ENCODE measurements at regions not wholly inside any gene's neighbourhood (a gene's known extent, or its start where the extent isn't known, plus 50 kb on each side); places are given as distances from the start of the nearest gene placed in this dataset.

- no peak for TF ChIP-seq ARID5B (CRISPR knock-in tag; IDR thresholded peaks at IDR 0.05)
Measured at GRCh38 chr14:103250181-103250580, 83.9 kb upstream of the EIF5 start (continued).

DNA sequence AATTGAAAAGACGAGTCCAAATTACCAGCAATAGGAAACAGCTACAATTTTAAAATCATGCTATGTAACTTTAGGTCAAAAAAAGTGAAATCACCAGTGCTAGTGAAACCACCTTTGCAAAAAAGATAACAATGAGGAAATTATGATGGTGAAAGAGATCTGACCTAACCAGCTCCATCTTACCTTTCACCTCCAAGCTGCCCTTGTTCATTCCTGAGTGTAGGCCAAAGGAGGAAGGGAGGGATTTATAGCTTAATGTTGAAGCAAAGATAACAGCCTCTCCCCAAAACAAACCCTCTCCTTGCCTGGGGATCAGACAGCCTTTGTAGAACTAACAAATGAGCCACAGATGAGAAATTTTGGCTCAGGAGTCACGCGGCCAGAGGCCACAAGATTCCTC, 83.2 kb upstream of the EIF5 start:
- Histone ChIP-seq H4K20me1 (ENCODE audit: insufficient read depth, low read length) (no peaks in the 10 kb centered on the region), H3K4me2 (ENCODE audit: low read depth, low read length) (no peak overlapping the region), H3K36me3 (replicated peaks in 1 of 2; ENCODE audit: control insufficient read depth in 1 of 2, insufficient read depth in 2 of 2, low read length in 2 of 2) (no peaks in the 10 kb centered on the region), H3K79me2 (ENCODE audit: insufficient read depth, low read length) (no peaks in the 10 kb centered on the region), H2AFZ (ENCODE audit: low read length) (no peak overlapping the region), H3K9ac (ENCODE audit: insufficient read depth, low read depth, low read length) (no peak overlapping the region), H3K27me3 (ENCODE audit: control insufficient read depth in 1 of 2, insufficient read depth in 2 of 2, low read length in 2 of 2) (no peaks in the 10 kb centered on the region), H3K4me1 (ENCODE audit: insufficient read depth, low read length) (peaks cover 36% of the 10 kb centered on the region), H3K27ac (ENCODE audit: extremely low read length, insufficient read depth, low read length) (no peak overlapping the region), H3K4me3 (replicated peaks in 1 of 3; ENCODE audit: insufficient read depth in 1 of 3, low read depth in 2 of 3, low read length in 3 of 3) (no peak overlapping the region), H3K9me3 (ENCODE audit: low read length) (peaks cover 5% of the 10 kb centered on the region)
- in situ Hi-C loops (cut with HindIII; ENCODE audit: extremely low pct_ligation_motif_present, low pct_unique_long_range_greater_than_20kb) (no loop called here), intact Hi-C loops (cut with micrococcal nuclease; ENCODE audit: unreplicated experiment) (no loop called here)
- ChIA-PET CTCF (ENCODE audit: low intra/inter-chr PET ratio, low total read pairs) (no interaction called here), POLR2A (interaction anchor here (0.9 kb wide), 1 partner anchor 10 kb away, joined by 3 read pairs; no protein-coding TSS in a partner anchor)
- WGBS (ENCODE audit: low lambda C conversion rate): 62% methylated on average over 3 of the region's 3 CpGs
- BruUV-seq (replicated peaks): no TSS peak
- ATAC-seq (no peak), FAIRE-seq (no peak), DNase-seq (ENCODE audit: low spot score) (no peak)
- TF ChIP-seq, protein P1, sequence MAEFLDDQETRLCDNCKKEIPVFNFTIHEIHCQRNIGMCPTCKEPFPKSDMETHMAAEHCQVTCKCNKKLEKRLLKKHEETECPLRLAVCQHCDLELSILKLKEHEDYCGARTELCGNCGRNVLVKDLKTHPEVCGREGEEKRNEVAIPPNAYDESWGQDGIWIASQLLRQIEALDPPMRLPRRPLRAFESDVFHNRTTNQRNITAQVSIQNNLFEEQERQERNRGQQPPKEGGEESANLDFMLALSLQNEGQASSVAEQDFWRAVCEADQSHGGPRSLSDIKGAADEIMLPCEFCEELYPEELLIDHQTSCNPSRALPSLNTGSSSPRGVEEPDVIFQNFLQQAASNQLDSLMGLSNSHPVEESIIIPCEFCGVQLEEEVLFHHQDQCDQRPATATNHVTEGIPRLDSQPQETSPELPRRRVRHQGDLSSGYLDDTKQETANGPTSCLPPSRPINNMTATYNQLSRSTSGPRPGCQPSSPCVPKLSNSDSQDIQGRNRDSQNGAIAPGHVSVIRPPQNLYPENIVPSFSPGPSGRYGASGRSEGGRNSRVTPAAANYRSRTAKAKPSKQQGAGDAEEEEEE (CRISPR knock-in tag; IDR thresholded peaks at IDR 0.05; ENCODE audit: borderline replicate concordance): no peak
- TF ChIP-seq, protein P2, sequence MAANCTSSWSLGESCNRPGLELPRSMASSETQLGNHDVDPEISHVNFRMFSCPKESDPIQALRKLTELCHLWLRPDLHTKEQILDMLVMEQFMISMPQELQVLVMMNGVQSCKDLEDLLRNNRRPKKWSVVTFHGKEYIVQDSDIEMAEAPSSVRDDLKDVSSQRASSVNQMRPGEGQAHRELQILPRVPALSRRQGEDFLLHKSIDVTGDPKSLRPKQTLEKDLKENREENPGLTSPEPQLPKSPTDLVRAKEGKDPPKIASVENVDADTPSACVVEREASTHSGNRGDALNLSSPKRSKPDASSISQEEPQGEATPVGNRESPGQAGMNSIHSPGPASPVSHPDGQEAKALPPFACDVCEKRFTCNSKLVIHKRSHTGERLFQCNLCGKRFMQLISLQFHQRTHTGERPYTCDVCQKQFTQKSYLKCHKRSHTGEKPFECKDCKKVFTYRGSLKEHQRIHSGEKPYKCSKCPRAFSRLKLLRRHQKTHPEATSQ (CRISPR knock-in tag; IDR thresholded peaks at IDR 0.05; ENCODE audit: borderline replicate concordance): no peak
- no peak for TF ChIP-seq KLF11 (CRISPR knock-in tag; IDR thresholded peaks at IDR 0.05)
- no peak for TF ChIP-seq DZIP1 (CRISPR knock-in tag; IDR thresholded peaks at IDR 0.05)
- TF ChIP-seq THRA (CRISPR knock-in tag; IDR thresholded peaks at IDR 0.05; ENCODE audit: borderline replicate concordance): no peak
- no peak for TF ChIP-seq MXD4 (CRISPR knock-in tag; IDR thresholded peaks at IDR 0.05)
- no peak for TF ChIP-seq SIX4 (CRISPR knock-in tag; IDR thresholded peaks at IDR 0.05)
- TF ChIP-seq ZNF160 (CRISPR knock-in tag; IDR thresholded peaks at IDR 0.05): no peak
- TF ChIP-seq CAMTA2 (CRISPR knock-in tag; IDR thresholded peaks at IDR 0.05; ENCODE audit: borderline replicate concordance): no peak

Measured in HepG2 (cell line).